ENCODE measurements at regions not wholly inside any gene's neighbourhood (a gene's known extent, or its start where the extent isn't known, plus 50 kb on each side); places are given as distances from the start of the nearest gene placed in this dataset.

DNA sequence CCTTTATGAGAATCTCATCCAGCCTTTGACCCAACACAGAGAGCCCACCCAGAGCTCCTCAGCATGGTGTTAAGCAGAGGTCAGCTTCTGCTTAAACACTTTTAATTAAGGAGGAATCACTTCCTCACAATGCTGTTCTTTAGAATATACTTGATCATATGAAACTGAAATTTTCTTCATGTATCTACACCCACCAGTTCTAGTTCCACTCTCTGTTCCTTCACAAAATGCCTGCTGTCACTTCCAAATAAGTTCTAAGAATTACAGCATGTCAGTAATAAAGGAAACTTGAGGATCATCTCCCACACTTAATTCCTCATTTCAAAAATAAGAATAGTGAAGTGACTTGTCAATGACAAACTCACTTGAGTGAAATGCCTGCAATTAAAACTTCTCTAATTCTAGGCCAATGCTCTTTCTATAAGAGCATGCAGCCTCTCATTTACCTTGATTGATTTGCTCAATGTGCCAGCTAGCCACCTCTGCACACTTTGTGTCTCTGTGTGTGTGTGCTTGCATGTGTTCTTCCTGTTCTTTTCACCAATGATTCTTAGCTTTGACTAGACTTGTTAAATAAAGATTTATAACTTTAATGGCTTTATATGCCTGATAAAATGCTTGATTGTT is 356.3 kb downstream of the PLPP3 start:
- no peak for DNase-seq (ENCODE audit: low spot score)
- TF ChIP-seq, protein P1, sequence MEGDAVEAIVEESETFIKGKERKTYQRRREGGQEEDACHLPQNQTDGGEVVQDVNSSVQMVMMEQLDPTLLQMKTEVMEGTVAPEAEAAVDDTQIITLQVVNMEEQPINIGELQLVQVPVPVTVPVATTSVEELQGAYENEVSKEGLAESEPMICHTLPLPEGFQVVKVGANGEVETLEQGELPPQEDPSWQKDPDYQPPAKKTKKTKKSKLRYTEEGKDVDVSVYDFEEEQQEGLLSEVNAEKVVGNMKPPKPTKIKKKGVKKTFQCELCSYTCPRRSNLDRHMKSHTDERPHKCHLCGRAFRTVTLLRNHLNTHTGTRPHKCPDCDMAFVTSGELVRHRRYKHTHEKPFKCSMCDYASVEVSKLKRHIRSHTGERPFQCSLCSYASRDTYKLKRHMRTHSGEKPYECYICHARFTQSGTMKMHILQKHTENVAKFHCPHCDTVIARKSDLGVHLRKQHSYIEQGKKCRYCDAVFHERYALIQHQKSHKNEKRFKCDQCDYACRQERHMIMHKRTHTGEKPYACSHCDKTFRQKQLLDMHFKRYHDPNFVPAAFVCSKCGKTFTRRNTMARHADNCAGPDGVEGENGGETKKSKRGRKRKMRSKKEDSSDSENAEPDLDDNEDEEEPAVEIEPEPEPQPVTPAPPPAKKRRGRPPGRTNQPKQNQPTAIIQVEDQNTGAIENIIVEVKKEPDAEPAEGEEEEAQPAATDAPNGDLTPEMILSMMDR (IDR thresholded peaks at IDR 0.05): no peak
- peaks cover 2% of the 10 kb centered on the region for H3K36me3 Mint-ChIP-seq (ENCODE audit: low read depth)
- no peaks in the 10 kb centered on the region for H3K27me3 Mint-ChIP-seq (ENCODE audit: low read depth)
- H3K27ac Mint-ChIP-seq (ENCODE audit: unreplicated experiment): no peak overlapping the region
- no peaks in the 10 kb centered on the region for H3K4me1 Mint-ChIP-seq (ENCODE audit: low read depth)
- H3K9me3 Mint-ChIP-seq (ENCODE audit: low read depth): peaks cover 3% of the 10 kb centered on the region
- no peak overlapping the region for H3K4me3 Mint-ChIP-seq (ENCODE audit: unreplicated experiment)

DNA sequence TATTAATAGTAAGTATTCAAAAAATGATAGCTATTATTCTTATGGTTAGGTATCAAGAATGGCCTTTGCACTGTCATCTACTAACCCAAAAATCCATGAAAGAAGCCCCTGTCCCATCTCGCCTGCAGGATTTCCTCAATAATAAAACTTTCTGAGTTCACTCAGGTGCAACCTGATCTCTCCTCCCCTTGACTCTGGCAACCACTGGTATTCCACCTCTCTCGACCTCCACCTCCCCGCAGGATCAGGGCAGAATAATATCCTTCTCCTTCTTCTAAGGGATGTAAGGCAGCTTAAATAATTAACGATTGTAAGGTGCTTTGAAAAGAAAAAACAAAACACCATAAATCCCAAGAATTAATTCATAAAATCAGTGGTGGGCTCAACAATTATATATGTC is 359.3 kb downstream of the PLPP3 start:
- no peaks in the 10 kb centered on the region for H3K27me3 Mint-ChIP-seq (ENCODE audit: low read depth)
- peaks cover 2% of the 10 kb centered on the region for H3K36me3 Mint-ChIP-seq (ENCODE audit: low read depth)
- peaks cover 3% of the 10 kb centered on the region for H3K9me3 Mint-ChIP-seq (ENCODE audit: low read depth)
- H3K4me3 Mint-ChIP-seq (ENCODE audit: unreplicated experiment): no peak overlapping the region
- H3K4me1 Mint-ChIP-seq (ENCODE audit: low read depth): no peaks in the 10 kb centered on the region
- TF ChIP-seq, protein P1 (IDR thresholded peaks at IDR 0.05): no peak
- DNase-seq (ENCODE audit: low spot score): no peak
- H3K27ac Mint-ChIP-seq (ENCODE audit: unreplicated experiment): no peak overlapping the region

DNA sequence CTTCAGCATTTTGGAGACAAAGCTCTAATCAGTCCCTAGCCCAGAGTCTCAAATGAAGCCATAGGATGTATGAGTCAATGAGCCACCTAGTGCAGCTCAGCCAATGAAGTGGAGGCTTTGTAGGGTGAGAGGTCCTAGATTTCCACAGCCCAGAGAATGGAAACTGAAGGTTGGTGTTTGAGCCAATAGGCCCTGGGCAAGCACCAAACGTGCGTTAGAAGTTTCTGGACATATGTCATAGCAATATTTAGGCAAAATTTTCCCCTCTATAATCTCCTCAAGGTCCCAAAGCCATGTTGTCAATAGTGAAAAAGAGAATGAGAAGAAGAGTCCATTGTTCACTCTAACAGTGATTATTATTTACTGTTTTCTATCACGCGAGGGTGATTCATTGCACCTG is 361.3 kb downstream of the PLPP3 start:
- Mint-ChIP-seq H3K9me3 (ENCODE audit: low read depth) (peaks cover 3% of the 10 kb centered on the region), H3K4me3 (ENCODE audit: unreplicated experiment) (no peak overlapping the region)

DNA sequence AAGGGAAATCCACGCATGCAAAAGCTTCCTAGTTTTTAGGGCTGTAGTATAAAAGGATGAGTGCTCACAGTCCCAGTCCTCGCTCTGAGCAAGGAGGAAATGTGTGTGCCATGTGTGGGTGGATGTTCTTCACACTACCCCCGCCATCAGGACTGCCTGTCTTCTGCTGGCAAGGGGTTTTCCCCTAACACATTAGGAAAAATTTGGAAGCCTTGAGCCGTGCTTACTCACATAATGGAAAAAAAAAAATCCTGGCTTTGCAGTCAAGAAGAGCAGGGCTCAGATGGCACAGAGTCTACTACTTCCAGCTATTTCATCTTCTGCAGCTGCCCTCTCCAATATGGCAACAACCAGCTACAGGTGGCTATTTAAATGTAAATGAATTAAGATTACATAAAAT is 363.1 kb downstream of the PLPP3 start:
- DNase-seq (ENCODE audit: low spot score): no peak
- no peaks in the 10 kb centered on the region for H3K27me3 Mint-ChIP-seq (ENCODE audit: low read depth)

More for the DNA sequence above, 361.3 kb downstream of the PLPP3 start:
- no peaks in the 10 kb centered on the region for H3K4me1 Mint-ChIP-seq (ENCODE audit: low read depth)
- H3K36me3 Mint-ChIP-seq (ENCODE audit: low read depth): peaks cover 2% of the 10 kb centered on the region
- DNase-seq (ENCODE audit: low spot score): no peak
- no peaks in the 10 kb centered on the region for H3K27me3 Mint-ChIP-seq (ENCODE audit: low read depth)
- H3K27ac Mint-ChIP-seq (ENCODE audit: unreplicated experiment): no peak overlapping the region
- TF ChIP-seq, protein P1 (IDR thresholded peaks at IDR 0.05): no peak

DNA sequence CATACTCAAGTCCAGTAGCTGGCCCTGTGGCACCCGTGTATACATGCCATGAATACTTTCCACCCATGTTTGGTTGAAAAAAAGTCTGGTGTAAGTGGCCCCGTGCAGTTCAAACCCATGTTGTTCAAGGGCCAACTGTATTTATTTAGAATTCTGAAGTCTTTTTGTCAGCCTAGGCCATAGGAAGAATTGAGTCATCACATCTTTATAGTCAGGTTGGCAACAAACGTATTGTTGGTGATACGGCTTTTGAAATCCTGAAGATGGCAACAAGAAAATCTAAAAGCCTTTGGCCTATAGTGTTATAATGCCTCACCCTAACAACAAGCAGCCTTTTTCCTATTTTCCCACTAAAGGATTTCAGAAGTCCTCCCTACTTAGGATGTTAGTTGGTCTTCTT is 363.6 kb downstream of the PLPP3 start:
- TF ChIP-seq, protein P1 (IDR thresholded peaks at IDR 0.05): no peak
- no peak overlapping the region for H3K27ac Mint-ChIP-seq (ENCODE audit: unreplicated experiment)
- H3K9me3 Mint-ChIP-seq (ENCODE audit: low read depth): no peaks in the 10 kb centered on the region
- no peaks in the 10 kb centered on the region for H3K4me1 Mint-ChIP-seq (ENCODE audit: low read depth)
- no peaks in the 10 kb centered on the region for H3K36me3 Mint-ChIP-seq (ENCODE audit: low read depth)
- H3K27me3 Mint-ChIP-seq (ENCODE audit: low read depth): no peaks in the 10 kb centered on the region
- no peak overlapping the region for H3K4me3 Mint-ChIP-seq (ENCODE audit: unreplicated experiment)
- DNase-seq (ENCODE audit: low spot score): no peak

More for the DNA sequence above, 363.1 kb downstream of the PLPP3 start:
- Mint-ChIP-seq H3K36me3 (ENCODE audit: low read depth) (no peaks in the 10 kb centered on the region), H3K4me3 (ENCODE audit: unreplicated experiment) (no peak overlapping the region), H3K27ac (ENCODE audit: unreplicated experiment) (no peak overlapping the region), H3K4me1 (ENCODE audit: low read depth) (no peaks in the 10 kb centered on the region), H3K9me3 (ENCODE audit: low read depth) (peaks cover 3% of the 10 kb centered on the region)
- TF ChIP-seq, protein P1 (IDR thresholded peaks at IDR 0.05): no peak

Data from chondrocyte (in vitro differentiated cells).